K562 (cell line): ENCODE measurements at regions not wholly inside any gene's neighbourhood (a gene's known extent, or its start where the extent isn't known, plus 50 kb on each side); places are given as distances from the start of the nearest gene placed in this dataset.
A peak's percentile ranks its signal among the peaks of the same experiment; 100 is the strongest.

ENCODE experiments used
- BCL6 ChIP-seq: fragments of 250-450 bp; sonication (Bioruptor Pico); IDR thresholded peaks from 2 replicates; pipeline ENCODE4 v1.4.0; 2020
- CAMTA2 ChIP-seq: fragments of 250-450 bp; sonication (Bioruptor Pico); conservative IDR thresholded peaks from 2 replicates; pipeline ENCODE4 v1.5.1; 2022
- CBX3 ChIP-seq, 2 experiments: IDR thresholded peaks; 1 replicate in 1 of 2; 2 replicates in 1 of 2; pipeline ENCODE4 v1.6.1; 2012; ENCODE audit warnings: inconsistent platforms in 2 of 2, low read length in 2 of 2, borderline replicate concordance in 1 of 2, control low read depth in 1 of 2
- CCNT2 ChIP-seq: IDR thresholded peaks from 2 replicates; pipeline ENCODE4 v1.6.1; 2011; ENCODE audit warnings: borderline replicate concordance, low read depth, mild to moderate bottlenecking, moderate library complexity, mixed read lengths, low read length; ENCODE audit not compliant: insufficient read length; ENCODE audit errors: extremely low read depth
- CHAMP1 ChIP-seq: fragments of 450-650 bp; IDR thresholded peaks from 2 replicates; pipeline ENCODE4 v1.6.1; 2016; ENCODE audit warnings: mild to moderate bottlenecking
- CXXC5 ChIP-seq: fragments of 250-450 bp; sonication (Bioruptor Pico); IDR thresholded peaks from 2 replicates; pipeline ENCODE4 v1.8.0; 2022; ENCODE audit warnings: inconsistent platforms, mild to moderate bottlenecking, moderate library complexity
- EHMT2 ChIP-seq: fragments of 450-650 bp; IDR thresholded peaks from 2 replicates; pipeline ENCODE4 v1.6.1; 2018; ENCODE audit warnings: antibody characterized with exemption
- ESRRA ChIP-seq: fragments of 450-650 bp; IDR thresholded peaks from 2 replicates; pipeline ENCODE4 v1.6.1; 2014; ENCODE audit warnings: low read depth, mild to moderate bottlenecking, moderate library complexity, borderline replicate concordance
- FOXK2 ChIP-seq, 2 experiments: fragments of 450-650 bp; IDR thresholded peaks in 1 of 2; conservative IDR thresholded peaks in 1 of 2; 2 replicates each; pipeline ENCODE4 v1.6.1; 2016; ENCODE audit warnings: low read depth in 2 of 2, mild to moderate bottlenecking in 1 of 2
- FOXM1 ChIP-seq, 2 experiments: fragments of 450-650 bp in 1 of 2; sonication (generic) in 1 of 2; formaldehyde crosslinking in 1 of 2; IDR thresholded peaks; 2 replicates each; pipeline versions ENCODE4 v1.6.1 to v1.9.0; 2017 to 2022; ENCODE audit warnings: low read depth in 2 of 2, mild to moderate bottlenecking in 2 of 2, missing genetic modification reagents in 1 of 2, moderate library complexity in 1 of 2
- GTF2A2 ChIP-seq: IDR thresholded peaks from 2 replicates; pipeline ENCODE4 v1.6.1; 2016; ENCODE audit warnings: mild to moderate bottlenecking, missing genetic modification characterization, missing compliant biosample characterization
- MAFF ChIP-seq: IDR thresholded peaks from 2 replicates; pipeline ENCODE4 v1.6.1; 2012; ENCODE audit warnings: low read length, improper control_type of control experiment
- MED1 ChIP-seq: sonication (generic); formaldehyde crosslinking; IDR thresholded peaks from 2 replicates; pipeline ENCODE4 v1.8.1; 2023; ENCODE audit warnings: missing genetic modification reagents, borderline replicate concordance
- MITF ChIP-seq: IDR thresholded peaks from 2 replicates; pipeline ENCODE4 v1.6.1; 2014; ENCODE audit warnings: antibody characterized with exemption
- MNT ChIP-seq, 2 experiments: fragments of 450-650 bp; conservative IDR thresholded peaks; 2 replicates each; pipeline ENCODE4 v1.6.1; 2017; ENCODE audit warnings: mild to moderate bottlenecking in 2 of 2, moderate library complexity in 2 of 2
- PYGO2 ChIP-seq: fragments of 450-650 bp; IDR thresholded peaks from 2 replicates; pipeline ENCODE4 v1.6.1; 2016; ENCODE audit warnings: mild to moderate bottlenecking, missing genetic modification characterization, moderate library complexity, missing compliant biosample characterization
- RBM25 ChIP-seq: fragments of 200-400 bp; formaldehyde crosslinking; IDR thresholded peaks from 2 replicates; pipeline ENCODE4 v1.6.1; 2018; ENCODE audit warnings: low read length, low read depth, moderate library complexity; ENCODE audit not compliant: severe bottlenecking
- RFX1 ChIP-seq: fragments of 450-650 bp; IDR thresholded peaks from 2 replicates; pipeline ENCODE4 v1.6.1; 2016; ENCODE audit warnings: mild to moderate bottlenecking, moderate library complexity
- SMAD3 ChIP-seq: fragments of 450-650 bp; formaldehyde crosslinking; conservative IDR thresholded peaks from 2 replicates; pipeline ENCODE4 v1.4.0; 2020; ENCODE audit warnings: mild to moderate bottlenecking
- TCFL5 ChIP-seq: fragments of 250-450 bp; sonication (Bioruptor Pico); conservative IDR thresholded peaks from 2 replicates; pipeline ENCODE4 v1.6.1; 2021; ENCODE audit warnings: mild to moderate bottlenecking, moderate library complexity, matching md5 sums
- TF ChIP-seq, protein P1 (sequence below), 2 experiments: IDR thresholded peaks; 2 replicates each; pipeline ENCODE4 v1.6.1; 2011; ENCODE audit warnings: borderline replicate concordance in 1 of 2, control low read depth in 1 of 2, low read depth in 1 of 2, low read length in 1 of 2, mild to moderate bottlenecking in 1 of 2, mixed read lengths in 1 of 2, moderate library complexity in 1 of 2; ENCODE audit not compliant: insufficient read depth in 1 of 2, insufficient read length in 1 of 2, poor library complexity in 1 of 2, severe bottlenecking in 1 of 2; ENCODE audit errors: extremely low read depth in 1 of 2

- TF ChIP-seq PYGO2 (tag) (0 out of 2 replicates have a peak, but pooled peaks have one; percentile 8), TCFL5 (CRISPR knock-in tag) (no peak), MITF (peak; percentile 26; the same call in 1 of the 2 replicates), CHAMP1 (no peak), BCL6 (no peak), CXXC5 (CRISPR knock-in tag) (peak; percentile 77), CCNT2 (no peak), ESRRA (0 out of 2 replicates have a peak, but pooled peaks have one; percentile 13), GTF2A2 (no peak), RBM25 (no peak), EHMT2 (peak; percentile 81), MED1 (CRISPR knock-in tag) (no peak), MAFF (peak; percentile 24; the same call in 1 of the 2 replicates), CBX3 (IDR thresholded peaks at IDR 0.05; ENCODE audit: borderline replicate concordance in 1 of 2, low read length in 2 of 2) (peak in 1 of 2 experiments; percentile 78; a peak in 1 of 3 replicates), FOXM1 (IDR thresholded peaks at IDR 0.05; ENCODE audit: low read depth) (peak; percentile 19; the same call in 1 of the 2 replicates), FOXM1 (CRISPR knock-in tag; IDR thresholded peaks at IDR 0.05; ENCODE audit: low read depth) (no peak), CAMTA2 (no peak), MNT (conservative IDR thresholded peaks at IDR 0.05) (peak in 1 of 2 experiments; percentile 58; a peak in 2 of 4 replicates), SMAD3 (CRISPR knock-in tag) (no peak), RFX1 (no peak), FOXK2 (conservative IDR thresholded peaks at IDR 0.05 in 1 of 2, IDR thresholded peaks at IDR 0.05 in 1 of 2; ENCODE audit: low read depth in 2 of 2) (peak in 1 of 2 experiments; percentile 31; a peak in 2 of 4 replicates)
- TF ChIP-seq, protein P1, sequence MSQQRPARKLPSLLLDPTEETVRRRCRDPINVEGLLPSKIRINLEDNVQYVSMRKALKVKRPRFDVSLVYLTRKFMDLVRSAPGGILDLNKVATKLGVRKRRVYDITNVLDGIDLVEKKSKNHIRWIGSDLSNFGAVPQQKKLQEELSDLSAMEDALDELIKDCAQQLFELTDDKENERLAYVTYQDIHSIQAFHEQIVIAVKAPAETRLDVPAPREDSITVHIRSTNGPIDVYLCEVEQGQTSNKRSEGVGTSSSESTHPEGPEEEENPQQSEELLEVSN (IDR thresholded peaks at IDR 0.05; ENCODE audit: borderline replicate concordance in 1 of 2, extremely low read depth in 1 of 2, insufficient read depth in 1 of 2, insufficient read length in 1 of 2, low read depth in 1 of 2, low read length in 1 of 2, poor library complexity in 1 of 2, severe bottlenecking in 1 of 2): peak; percentile 85 to 96
Observed at GRCh38 chr6:14706378-14706929, 539.4 kb upstream of the JARID2 start (continued).
